Left lung (tissue), 4 donors: ENCODE measurements at regions not wholly inside any gene's neighbourhood (a gene's known extent, or its start where the extent isn't known, plus 50 kb on each side); places are given as distances from the start of the nearest gene placed in this dataset.

Experiments
- ATAC-seq: fragments of 200-7000 bp; cut with Tn5 transposase; one replicate; pipeline ENCODE4 v1.9.1; 2020; ENCODE audit warnings: moderate library complexity
- DNase-seq, 4 donors: peaks; one replicate each; pipeline ENCODE4 v3.0.0-alpha.2; 2013 to 2020
- H3K27ac ChIP-seq, 2 donors: fragments of 200-600 bp; sonication (generic) in 1 of 2; one replicate each; pipeline versions ENCODE4 v1.5.0 to v1.8.0; 2020 to 2021
- H3K27me3 ChIP-seq, 2 donors: fragments of 200-600 bp; sonication (generic) in 1 of 2; one replicate each; pipeline versions ENCODE4 v1.5.0 to v1.8.0; 2020 to 2021
- H3K36me3 ChIP-seq, 2 donors: fragments of 200-600 bp; sonication (generic) in 1 of 2; one replicate each; pipeline versions ENCODE4 v1.5.0 to v1.8.0; 2020 to 2021
- H3K4me1 ChIP-seq, 2 donors: fragments of 200-600 bp; one replicate each; pipeline ENCODE4 v1.8.0; 2021
- H3K4me3 ChIP-seq, 2 donors: fragments of 200-600 bp; sonication (generic) in 1 of 2; one replicate each; pipeline versions ENCODE4 v1.5.0 to v1.8.0; 2020 to 2021; ENCODE audit warnings: mild to moderate bottlenecking in 1 of 2
- H3K9me3 ChIP-seq, 2 donors: fragments of 200-600 bp; sonication (generic) in 1 of 2; one replicate each; pipeline versions ENCODE4 v1.5.0 to v1.8.0; 2020 to 2021
- CTCF ChIP-seq, 2 donors: fragments of 200-600 bp; sonication (generic) in 1 of 2; IDR thresholded peaks; one replicate each; pipeline versions ENCODE4 v1.5.0 to v1.8.0; 2021; ENCODE audit warnings: antibody characterized with exemption in 2 of 2
- intact Hi-C, 2 donors: fragments of 100-400 bp; cut with DNase I; formaldehyde crosslinking; loops; one replicate each; pipeline versions ENCODE4 v1.11.2 to v1.14.2; 2022
- donor health status: DM: no; HTN: yes; CAD: no.
- donor health status: DM: no; HTN: no; CAD: no.

DNA sequence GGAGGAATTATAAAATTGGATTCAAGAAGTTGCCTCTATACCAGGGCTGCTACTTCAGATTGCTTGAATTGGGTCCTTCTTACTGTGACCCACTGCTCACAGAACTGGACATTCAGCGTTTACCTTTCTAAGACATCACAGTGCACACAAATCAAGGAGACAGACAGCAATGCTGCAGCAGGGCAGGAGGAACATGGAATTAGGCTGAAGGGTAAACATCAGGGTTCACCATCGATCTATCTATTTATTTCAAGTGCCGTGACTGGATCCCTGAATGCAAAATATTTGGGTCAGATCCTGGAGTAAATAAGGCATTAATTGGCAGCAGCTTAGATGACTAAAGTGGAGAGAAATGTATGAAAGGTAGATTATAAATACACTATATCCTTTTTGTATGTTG lies 76.9 kb upstream of the HMGA2 start:
- ATAC-seq, result no peak
- H3K9me3 ChIP-seq, result no peaks in the 10 kb centered on the region
- no peak overlapping the region for H3K4me3 ChIP-seq
- H3K27me3 ChIP-seq, result peaks cover 9 to 45% of the 10 kb centered on the region in 2 donors
- H3K4me1 ChIP-seq, result peaks cover 0 to under 1% of the 10 kb centered on the region in 2 donors
- intact Hi-C loops, result no loop called here
- TF ChIP-seq CTCF (IDR thresholded peaks at IDR 0.05), result no peak
- no peaks in the 10 kb centered on the region for H3K36me3 ChIP-seq
- no peak overlapping the region for H3K27ac ChIP-seq
- DNase-seq, result no peak

GRCh38 chr12:65748332-65748731 lies 76.0 kb upstream of the HMGA2 start:
- ATAC-seq, result no peak
- no peak for DNase-seq
- H3K9me3 ChIP-seq, result no peaks in the 10 kb centered on the region
- no peak overlapping the region for H3K27ac ChIP-seq
- no peaks in the 10 kb centered on the region for H3K36me3 ChIP-seq
- intact Hi-C loops, result no loop called here
- H3K4me1 ChIP-seq, result no peaks in the 10 kb centered on the region
- H3K4me3 ChIP-seq, result no peak overlapping the region
- H3K27me3 ChIP-seq, result peaks cover 0 to 35% of the 10 kb centered on the region in 2 donors
- TF ChIP-seq CTCF (IDR thresholded peaks at IDR 0.05), result no peak

DNA sequence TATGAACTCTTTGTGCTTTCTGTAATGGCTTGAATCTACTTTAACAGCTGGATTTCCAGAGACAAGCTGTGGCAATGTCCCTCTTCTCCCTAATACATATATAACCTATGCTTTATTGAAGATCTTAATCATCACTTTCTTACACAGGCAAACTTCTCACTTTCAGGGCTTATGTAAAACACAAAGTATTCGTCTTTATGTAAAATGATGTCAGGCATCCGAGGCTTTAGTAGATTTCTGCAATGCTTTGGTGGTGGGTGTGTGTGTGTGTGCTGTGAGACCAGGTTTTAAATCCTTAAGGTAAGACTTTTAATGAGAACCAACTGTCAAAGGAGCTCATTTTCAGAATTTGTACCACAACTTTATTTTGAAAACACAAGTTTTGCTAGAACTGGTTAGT lies 70.0 kb upstream of the HMGA2 start:
- intact Hi-C loops, result no loop called here
- no peak for TF ChIP-seq CTCF (IDR thresholded peaks at IDR 0.05)
- Histone ChIP-seq H3K4me3 (no peak overlapping the region), H3K27me3 (peaks cover 0 to 11% of the 10 kb centered on the region in 2 donors), H3K36me3 (no peaks in the 10 kb centered on the region), H3K27ac (no peak overlapping the region), H3K4me1 (no peaks in the 10 kb centered on the region), H3K9me3 (no peaks in the 10 kb centered on the region)
- ATAC-seq (no peak), DNase-seq (no peak)

DNA sequence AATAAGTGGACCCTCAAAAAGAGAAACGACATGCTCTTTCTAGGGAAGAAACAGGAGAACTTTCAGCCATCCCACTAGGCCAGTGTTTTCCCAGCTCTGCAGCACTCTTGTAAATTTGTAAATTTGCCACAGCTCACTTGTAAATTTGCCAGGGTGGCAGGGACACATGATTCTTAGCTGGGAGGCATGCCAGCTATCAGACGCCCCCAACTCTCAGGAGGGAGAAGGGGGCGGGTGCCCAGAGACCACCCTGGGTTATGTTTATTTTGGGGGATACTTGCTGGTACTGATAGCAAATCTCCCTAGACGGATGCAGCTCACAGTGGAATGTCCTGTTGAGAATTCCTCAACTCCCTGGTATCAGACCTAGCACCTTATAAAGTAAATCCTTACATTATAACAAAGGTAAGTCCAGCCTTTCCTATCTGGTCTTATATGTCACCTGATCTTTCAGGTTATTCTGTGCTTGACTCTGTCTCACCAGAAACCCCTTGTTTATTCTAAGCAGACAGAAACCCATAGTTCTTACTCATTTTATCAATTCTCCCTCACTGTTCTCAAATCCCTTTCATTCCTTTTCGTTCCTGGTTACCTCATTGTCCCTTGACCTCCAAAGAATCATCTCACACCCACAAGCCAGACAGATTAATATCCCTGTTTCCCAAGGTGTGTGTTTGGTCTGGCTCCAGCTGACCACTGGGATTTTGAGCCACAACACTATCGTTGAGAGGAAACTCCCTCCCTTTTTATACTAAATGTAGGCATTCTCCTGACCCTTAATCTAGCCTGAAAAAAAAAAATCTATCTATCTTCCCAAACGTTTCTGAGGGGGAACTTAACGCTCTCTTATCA lies 69.3 kb upstream of the HMGA2 start:
- intact Hi-C loops, result no loop called here
- no peaks in the 10 kb centered on the region for H3K9me3 ChIP-seq
- no peaks in the 10 kb centered on the region for H3K36me3 ChIP-seq
- H3K27me3 ChIP-seq, result peaks cover 0 to 11% of the 10 kb centered on the region in 2 donors
- no peak overlapping the region for H3K4me3 ChIP-seq
- TF ChIP-seq CTCF (IDR thresholded peaks at IDR 0.05), result no peak
- no peaks in the 10 kb centered on the region for H3K4me1 ChIP-seq
- DNase-seq, result no peak
- ATAC-seq, result no peak
- H3K27ac ChIP-seq, result no peak overlapping the region

DNA sequence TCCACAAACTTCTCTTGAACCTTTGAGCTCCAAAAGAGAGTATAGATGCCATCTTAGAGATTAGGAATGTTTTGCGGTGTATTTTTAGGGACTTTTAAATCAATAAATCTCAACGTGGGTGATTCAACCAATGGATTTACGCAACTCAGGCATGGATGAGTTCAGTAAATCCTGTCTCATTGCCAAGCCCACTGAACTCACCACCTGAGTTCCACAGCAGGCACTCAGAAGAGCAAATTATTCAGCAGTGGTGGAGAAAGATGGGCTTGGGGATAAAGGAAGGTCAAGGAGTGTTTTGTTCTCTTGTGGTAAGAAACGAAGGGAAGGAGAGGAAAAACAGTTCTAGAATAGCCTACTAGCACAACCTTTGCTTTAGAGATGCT lies 68.7 kb upstream of the HMGA2 start:
- ATAC-seq (no peak), DNase-seq (no peak)
- TF ChIP-seq CTCF (IDR thresholded peaks at IDR 0.05), result no peak
- peaks cover 0 to 11% of the 10 kb centered on the region in 2 donors for H3K27me3 ChIP-seq
- H3K27ac ChIP-seq, result no peak overlapping the region
- H3K36me3 ChIP-seq, result no peaks in the 10 kb centered on the region
- H3K4me1 ChIP-seq, result no peaks in the 10 kb centered on the region
- H3K9me3 ChIP-seq, result no peaks in the 10 kb centered on the region
- intact Hi-C loops, result no loop called here
- H3K4me3 ChIP-seq, result no peak overlapping the region
